BJ (cell line): ENCODE measurements at regions not wholly inside any gene's neighbourhood (a gene's known extent, or its start where the extent isn't known, plus 50 kb on each side); places are given as distances from the start of the nearest gene placed in this dataset.

Source experiments
- CTCF ChIA-PET: fragments of 350-600 bp; formaldehyde crosslinking; extraction: SDS; loops from one replicate; lab custom pipeline; 2021; ENCODE audit warnings: antibody characterized with exemption, inconsistent platforms; lab: Yijun Ruan, JAX
- POLR2A ChIA-PET: fragments of 300-600 bp; sonication (Branson Sonifier 250); formaldehyde crosslinking; extraction: SDS; loops from one replicate; lab custom pipeline; 2021; ENCODE audit warnings: antibody characterized with exemption; lab: Charles Lee
- DNase-seq: peaks from one replicate; pipeline ENCODE4 v3.0.0-alpha.2; 2011; ENCODE audit warnings: low read depth
- H3K27me3 ChIP-seq: 2 replicates; pipeline ENCODE4 v1.6.0; 2011; ENCODE audit warnings: low read length; ENCODE audit not compliant: control insufficient read depth, insufficient read depth
- H3K36me3 ChIP-seq: 2 replicates; pipeline ENCODE4 v1.5.1; 2011; ENCODE audit warnings: low read length; ENCODE audit not compliant: control insufficient read depth, insufficient read depth
- H3K4me3 ChIP-seq: 2 replicates; pipeline ENCODE4 v1.5.1; 2011; ENCODE audit warnings: low read depth, mild to moderate bottlenecking, control low read depth, low read length
- CTCF ChIP-seq: IDR thresholded peaks from 2 replicates; pipeline ENCODE4 v1.5.1; 2011; ENCODE audit warnings: low read depth, mild to moderate bottlenecking, control low read depth, inconsistent platforms, low read length, moderate library complexity; ENCODE audit not compliant: insufficient read depth

GRCh38 chr9:106326493-106326892 is 536.5 kb upstream of the ZNF462 start:
- Histone ChIP-seq H3K36me3 (no peaks in the 10 kb centered on the region), H3K4me3 (no peak overlapping the region), H3K27me3 (no peaks in the 10 kb centered on the region)
- ChIA-PET POLR2A (no interaction called here), CTCF (no interaction called here)
- TF ChIP-seq CTCF = no peak
- no peak for DNase-seq

DNA sequence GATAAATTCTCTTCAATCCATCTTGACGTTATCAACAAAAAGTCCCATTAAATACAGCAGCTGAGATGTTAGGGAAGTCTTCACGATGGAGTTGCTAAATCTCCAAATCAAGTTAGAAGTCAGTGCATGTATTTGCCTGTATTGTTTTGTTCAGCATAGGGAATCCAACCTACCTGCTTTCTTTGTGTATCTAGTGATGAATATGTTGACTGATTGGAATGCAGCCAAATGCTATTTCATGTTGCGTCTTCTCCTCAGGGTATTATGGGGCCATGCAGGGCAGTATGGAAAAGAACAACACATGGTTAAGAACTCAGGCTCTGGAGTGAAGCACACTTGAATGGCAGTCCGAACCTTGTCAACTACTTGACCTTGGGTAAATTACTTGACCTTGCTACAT is 529.5 kb upstream of the ZNF462 start:
- ChIA-PET POLR2A (no interaction called here), CTCF (no interaction called here)
- Histone ChIP-seq H3K36me3 (no peaks in the 10 kb centered on the region), H3K4me3 (no peak overlapping the region), H3K27me3 (no peaks in the 10 kb centered on the region)
- no peak for DNase-seq
- no peak for TF ChIP-seq CTCF

DNA sequence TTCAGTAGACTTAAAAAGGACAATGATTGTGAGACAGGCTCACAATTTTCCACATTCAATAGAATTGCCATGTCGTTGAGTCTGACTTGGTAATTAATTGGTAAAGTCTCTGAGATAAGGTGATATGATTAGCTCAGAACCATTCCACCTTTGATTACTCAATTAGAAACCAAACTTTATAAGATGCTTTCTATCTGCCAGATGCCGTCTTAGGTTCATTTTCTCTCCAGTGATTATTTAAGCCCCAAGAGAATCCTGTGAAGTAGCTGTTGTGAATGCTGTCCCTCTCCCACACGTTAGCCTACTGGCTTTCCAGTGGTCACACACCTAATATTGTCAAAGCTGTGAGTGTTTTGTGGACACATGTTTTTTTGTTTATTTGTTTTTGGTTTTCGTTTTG is 528.9 kb upstream of the ZNF462 start:
- CTCF ChIA-PET = no interaction called here
- DNase-seq = no peak
- Histone ChIP-seq H3K27me3 (no peaks in the 10 kb centered on the region), H3K36me3 (no peaks in the 10 kb centered on the region), H3K4me3 (no peak overlapping the region)
- no peak for TF ChIP-seq CTCF
- POLR2A ChIA-PET = no interaction called here

DNA sequence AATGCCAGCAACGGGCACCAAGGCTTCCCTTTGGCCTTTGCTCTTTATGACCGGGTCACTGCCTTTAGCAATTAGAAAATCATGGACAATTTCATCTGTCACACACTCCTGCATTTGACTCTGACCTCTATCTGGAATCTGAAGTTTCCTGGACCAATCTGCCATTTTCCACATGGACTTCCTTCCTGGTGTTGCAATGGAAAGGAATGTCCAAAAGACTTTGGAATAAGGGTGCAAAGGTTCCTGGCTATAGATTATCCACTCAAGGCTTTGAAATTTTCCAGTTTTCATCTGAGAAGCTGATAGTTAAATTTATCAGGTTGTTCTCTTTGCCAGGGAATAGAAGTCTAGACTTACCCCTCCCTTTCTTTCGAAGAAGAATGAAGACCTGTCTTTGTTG is 523.1 kb upstream of the ZNF462 start:
- POLR2A ChIA-PET = no interaction called here
- Histone ChIP-seq H3K27me3 (no peaks in the 10 kb centered on the region), H3K4me3 (no peak overlapping the region), H3K36me3 (no peaks in the 10 kb centered on the region)
- TF ChIP-seq CTCF = no peak
- DNase-seq = no peak
- CTCF ChIA-PET = no interaction called here

GRCh38 chr9:106350777-106351176 is 512.2 kb upstream of the ZNF462 start:
- no peaks in the 10 kb centered on the region for H3K27me3 ChIP-seq
- TF ChIP-seq CTCF = no peak
- ChIA-PET CTCF (no interaction called here), POLR2A (no interaction called here)
- DNase-seq = no peak
- no peaks in the 10 kb centered on the region for H3K36me3 ChIP-seq
- no peak overlapping the region for H3K4me3 ChIP-seq
